ENCODE measurements at regions not wholly inside any gene's neighbourhood (a gene's known extent, or its start where the extent isn't known, plus 50 kb on each side); places are given as distances from the start of the nearest gene placed in this dataset.

DNA sequence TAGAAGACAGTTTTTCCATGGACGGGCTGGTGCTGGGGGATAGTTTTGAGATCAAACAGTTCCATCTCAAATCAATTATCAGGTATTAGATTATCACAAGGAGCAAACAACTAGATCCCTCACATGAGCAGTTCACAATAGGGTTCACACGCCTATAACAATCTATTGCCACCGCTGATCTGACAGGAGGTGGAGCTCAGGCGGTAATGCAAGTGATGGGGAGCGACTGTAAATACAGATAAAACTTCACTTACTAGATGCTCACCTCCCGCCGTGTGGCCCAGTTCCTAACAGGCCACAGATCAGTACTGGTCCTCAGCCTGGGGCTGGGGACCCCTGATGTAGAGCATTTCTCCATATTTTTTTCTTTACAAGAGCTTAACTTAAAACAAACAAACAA lies 203.6 kb downstream of the CDH7 start:
- H3K4me3 ChIP-seq (ENCODE audit: control insufficient read depth in 1 of 7, extremely low read depth in 1 of 7, insufficient read depth in 4 of 7, low read depth in 2 of 7, low read length in 6 of 7) = no peak overlapping the region
- no peaks in the 10 kb centered on the region for H3K9me3 ChIP-seq (ENCODE audit: control extremely low read depth in 1 of 5, control insufficient read depth in 4 of 5, insufficient read depth in 2 of 5, low read depth in 1 of 5, low read length in 4 of 5)
- DNase-seq = no peak
- CTCF ChIA-PET = no interaction called here
- POLR2A ChIA-PET = no interaction called here
- no peak overlapping the region for H3K27ac ChIP-seq (ENCODE audit: insufficient read depth in 1 of 2, low read depth in 1 of 2, low read length in 2 of 2, poor library complexity in 1 of 2, severe bottlenecking in 2 of 2)
- WGBS (ENCODE audit: insufficient coverage) = 100% methylated on average over 7 of the region's 7 CpGs
- H3K27me3 ChIP-seq (replicated peaks in 2 of 5; ENCODE audit: control insufficient read depth in 4 of 5, insufficient read depth in 5 of 5, low read length in 4 of 5) = no peaks in the 10 kb centered on the region
- no peaks in the 10 kb centered on the region for H3K4me1 ChIP-seq (ENCODE audit: control extremely low read depth in 1 of 4, control insufficient read depth in 4 of 4, insufficient read depth in 4 of 4, low read length in 3 of 4)
- H3K36me3 ChIP-seq (ENCODE audit: control insufficient read depth in 4 of 4, insufficient read depth in 4 of 4, low read length in 3 of 4) = no peaks in the 10 kb centered on the region

DNA sequence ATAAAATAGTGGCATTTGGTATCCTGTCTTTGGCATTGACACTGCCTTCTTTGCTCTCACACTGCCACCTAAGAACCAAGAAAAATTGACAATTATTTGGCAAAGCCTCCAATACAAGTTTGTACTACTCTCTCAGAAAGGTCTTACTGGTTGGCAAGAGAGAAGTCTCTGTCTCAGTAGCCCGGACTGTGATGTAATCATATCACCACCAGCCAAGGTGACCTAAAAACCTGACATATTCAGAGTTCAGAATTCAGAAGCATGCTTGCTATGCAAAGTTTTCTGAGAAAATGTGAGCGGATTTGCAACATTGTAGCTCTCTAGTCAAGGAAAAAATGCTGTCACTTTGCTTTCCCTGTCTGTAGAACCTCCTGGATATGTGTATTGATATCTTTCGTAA lies 196.0 kb downstream of the CDH7 start:
- Histone ChIP-seq H3K9me3 (ENCODE audit: control extremely low read depth in 1 of 5, control insufficient read depth in 4 of 5, insufficient read depth in 2 of 5, low read depth in 1 of 5, low read length in 4 of 5) (no peaks in the 10 kb centered on the region), H3K36me3 (ENCODE audit: control insufficient read depth in 4 of 4, insufficient read depth in 4 of 4, low read length in 3 of 4) (no peaks in the 10 kb centered on the region), H3K27me3 (replicated peaks in 2 of 5; ENCODE audit: control insufficient read depth in 4 of 5, insufficient read depth in 5 of 5, low read length in 4 of 5) (no peaks in the 10 kb centered on the region), H3K27ac (ENCODE audit: insufficient read depth in 1 of 2, low read depth in 1 of 2, low read length in 2 of 2, poor library complexity in 1 of 2, severe bottlenecking in 2 of 2) (no peak overlapping the region), H3K4me3 (ENCODE audit: control insufficient read depth in 1 of 7, extremely low read depth in 1 of 7, insufficient read depth in 4 of 7, low read depth in 2 of 7, low read length in 6 of 7) (no peak overlapping the region), H3K4me1 (ENCODE audit: control extremely low read depth in 1 of 4, control insufficient read depth in 4 of 4, insufficient read depth in 4 of 4, low read length in 3 of 4) (no peaks in the 10 kb centered on the region)
- ChIA-PET POLR2A (no interaction called here), CTCF (no interaction called here)
- 100% methylated on average over 1 of the region's 3 CpGs for WGBS (ENCODE audit: insufficient coverage)
- DNase-seq = no peak

DNA sequence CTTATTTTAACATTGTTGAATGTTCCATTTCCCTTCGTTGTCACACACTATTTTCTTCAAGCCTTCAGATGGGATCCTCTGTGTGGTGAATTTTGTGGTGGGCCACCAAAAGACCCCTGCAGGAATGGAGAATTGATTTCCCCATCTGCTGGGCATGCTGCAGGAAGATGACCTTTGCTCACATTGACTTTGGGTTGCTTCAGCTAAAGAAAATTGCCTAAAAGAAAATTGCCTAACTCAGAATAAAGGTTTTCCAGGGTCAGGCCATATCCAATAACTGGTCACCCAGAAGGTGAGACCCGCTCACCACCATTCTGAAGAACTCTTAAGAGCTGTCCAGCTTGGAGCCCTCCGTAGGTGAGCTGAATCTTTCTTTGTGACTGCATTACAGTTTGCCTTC lies 192.5 kb downstream of the CDH7 start:
- CTCF ChIA-PET = no interaction called here
- H3K4me1 ChIP-seq (ENCODE audit: control extremely low read depth in 1 of 4, control insufficient read depth in 4 of 4, insufficient read depth in 4 of 4, low read length in 3 of 4) = no peaks in the 10 kb centered on the region
- H3K9me3 ChIP-seq (ENCODE audit: control extremely low read depth in 1 of 5, control insufficient read depth in 4 of 5, insufficient read depth in 2 of 5, low read depth in 1 of 5, low read length in 4 of 5) = no peaks in the 10 kb centered on the region
- POLR2A ChIA-PET = no interaction called here
- no peaks in the 10 kb centered on the region for H3K36me3 ChIP-seq (ENCODE audit: control insufficient read depth in 4 of 4, insufficient read depth in 4 of 4, low read length in 3 of 4)
- no peak overlapping the region for H3K4me3 ChIP-seq (ENCODE audit: control insufficient read depth in 1 of 7, extremely low read depth in 1 of 7, insufficient read depth in 4 of 7, low read depth in 2 of 7, low read length in 6 of 7)
- DNase-seq = no peak
- 100% methylated on average over 2 of the region's 3 CpGs for WGBS (ENCODE audit: insufficient coverage)
- no peaks in the 10 kb centered on the region for H3K27me3 ChIP-seq (replicated peaks in 2 of 5; ENCODE audit: control insufficient read depth in 4 of 5, insufficient read depth in 5 of 5, low read length in 4 of 5)
- no peak overlapping the region for H3K27ac ChIP-seq (ENCODE audit: insufficient read depth in 1 of 2, low read depth in 1 of 2, low read length in 2 of 2, poor library complexity in 1 of 2, severe bottlenecking in 2 of 2)

DNA sequence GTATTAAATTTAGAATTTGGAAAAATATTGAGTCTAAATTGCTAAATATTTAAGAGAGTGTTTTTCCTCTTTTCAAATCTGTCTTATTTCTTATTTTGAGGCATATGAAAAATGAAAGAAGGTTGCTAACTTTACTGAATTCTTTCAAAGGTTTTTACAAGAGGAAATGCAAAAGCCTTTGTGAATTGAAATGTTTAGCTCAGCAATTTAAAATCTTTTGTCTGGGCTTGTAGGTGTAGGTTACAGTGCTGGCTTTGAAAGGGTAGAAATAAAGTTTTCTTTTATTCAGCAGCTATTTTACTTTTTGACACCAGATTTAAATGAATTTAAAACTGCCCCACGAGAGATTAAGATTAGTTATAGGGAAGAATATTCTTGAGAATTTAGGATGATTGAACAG lies 192.0 kb downstream of the CDH7 start:
- no CpG with 5 or more reads among the region's 1 CpG for WGBS (ENCODE audit: insufficient coverage)

DNA sequence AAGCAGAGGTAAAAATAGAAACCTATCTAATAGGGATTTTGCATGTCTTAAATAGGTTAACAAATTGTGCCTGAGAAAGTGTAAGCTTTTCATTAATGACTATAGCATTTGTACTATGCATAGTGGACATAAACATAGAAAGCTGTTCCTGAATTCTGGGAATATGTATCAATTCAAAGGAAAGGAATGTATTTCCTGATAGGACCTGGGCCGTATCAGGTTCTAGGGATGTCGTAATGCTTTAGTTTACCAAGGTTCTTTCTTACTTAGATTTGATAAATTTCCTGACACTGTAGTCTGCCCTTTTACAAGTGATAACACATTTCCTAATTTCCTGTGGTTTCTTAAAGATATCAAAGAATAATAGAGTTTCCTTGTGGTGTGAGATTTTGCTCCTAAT lies 191.3 kb downstream of the CDH7 start:
- ChIA-PET CTCF (interaction anchor here (0.6 kb wide), 1 partner anchor 552 kb away, joined by 3 read pairs; no protein-coding TSS in a partner anchor), POLR2A (no interaction called here)
- H3K36me3 ChIP-seq (ENCODE audit: control insufficient read depth in 4 of 4, insufficient read depth in 4 of 4, low read length in 3 of 4) = no peaks in the 10 kb centered on the region
- no peak overlapping the region for H3K4me3 ChIP-seq (ENCODE audit: control insufficient read depth in 1 of 7, extremely low read depth in 1 of 7, insufficient read depth in 4 of 7, low read depth in 2 of 7, low read length in 6 of 7)
- no peaks in the 10 kb centered on the region for H3K9me3 ChIP-seq (ENCODE audit: control extremely low read depth in 1 of 5, control insufficient read depth in 4 of 5, insufficient read depth in 2 of 5, low read depth in 1 of 5, low read length in 4 of 5)
- no peak overlapping the region for H3K27ac ChIP-seq (ENCODE audit: insufficient read depth in 1 of 2, low read depth in 1 of 2, low read length in 2 of 2, poor library complexity in 1 of 2, severe bottlenecking in 2 of 2)
- no peaks in the 10 kb centered on the region for H3K27me3 ChIP-seq (replicated peaks in 2 of 5; ENCODE audit: control insufficient read depth in 4 of 5, insufficient read depth in 5 of 5, low read length in 4 of 5)
- DNase-seq = no peak
- H3K4me1 ChIP-seq (ENCODE audit: control extremely low read depth in 1 of 4, control insufficient read depth in 4 of 4, insufficient read depth in 4 of 4, low read length in 3 of 4) = no peaks in the 10 kb centered on the region
- no CpG with 5 or more reads among the region's 2 CpGs for WGBS (ENCODE audit: insufficient coverage)

More for the DNA sequence above, 192.0 kb downstream of the CDH7 start:
- CTCF ChIA-PET = no interaction called here
- Histone ChIP-seq H3K4me3 (ENCODE audit: control insufficient read depth in 1 of 7, extremely low read depth in 1 of 7, insufficient read depth in 4 of 7, low read depth in 2 of 7, low read length in 6 of 7) (no peak overlapping the region), H3K4me1 (ENCODE audit: control extremely low read depth in 1 of 4, control insufficient read depth in 4 of 4, insufficient read depth in 4 of 4, low read length in 3 of 4) (no peaks in the 10 kb centered on the region), H3K27me3 (replicated peaks in 2 of 5; ENCODE audit: control insufficient read depth in 4 of 5, insufficient read depth in 5 of 5, low read length in 4 of 5) (no peaks in the 10 kb centered on the region), H3K27ac (ENCODE audit: insufficient read depth in 1 of 2, low read depth in 1 of 2, low read length in 2 of 2, poor library complexity in 1 of 2, severe bottlenecking in 2 of 2) (no peak overlapping the region), H3K9me3 (ENCODE audit: control extremely low read depth in 1 of 5, control insufficient read depth in 4 of 5, insufficient read depth in 2 of 5, low read depth in 1 of 5, low read length in 4 of 5) (no peaks in the 10 kb centered on the region), H3K36me3 (ENCODE audit: control insufficient read depth in 4 of 4, insufficient read depth in 4 of 4, low read length in 3 of 4) (no peaks in the 10 kb centered on the region)
- DNase-seq = no peak
- POLR2A ChIA-PET = no interaction called here

DNA sequence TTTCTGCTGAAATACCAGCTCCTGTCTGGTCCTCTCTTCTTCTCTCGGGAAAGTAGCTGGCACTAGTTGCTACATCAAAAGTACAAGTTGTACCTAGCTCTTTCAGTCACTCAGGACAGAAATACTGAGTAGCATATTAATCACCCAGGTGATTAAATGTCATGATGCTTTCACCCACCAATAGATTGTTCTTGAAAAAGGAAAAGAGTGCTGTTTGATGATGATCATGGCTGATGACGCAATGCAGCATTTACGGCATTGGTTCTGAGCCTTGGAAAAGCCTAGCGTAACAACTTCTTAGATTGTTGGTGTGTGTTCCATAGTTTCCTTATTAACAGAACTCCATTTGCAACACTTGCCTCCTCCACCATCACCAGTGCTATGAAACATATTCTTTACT lies 190.7 kb downstream of the CDH7 start:
- Histone ChIP-seq H3K27me3 (replicated peaks in 2 of 5; ENCODE audit: control insufficient read depth in 4 of 5, insufficient read depth in 5 of 5, low read length in 4 of 5) (no peaks in the 10 kb centered on the region), H3K4me1 (ENCODE audit: control extremely low read depth in 1 of 4, control insufficient read depth in 4 of 4, insufficient read depth in 4 of 4, low read length in 3 of 4) (no peaks in the 10 kb centered on the region), H3K27ac (ENCODE audit: insufficient read depth in 1 of 2, low read depth in 1 of 2, low read length in 2 of 2, poor library complexity in 1 of 2, severe bottlenecking in 2 of 2) (no peak overlapping the region), H3K9me3 (ENCODE audit: control extremely low read depth in 1 of 5, control insufficient read depth in 4 of 5, insufficient read depth in 2 of 5, low read depth in 1 of 5, low read length in 4 of 5) (no peaks in the 10 kb centered on the region), H3K36me3 (ENCODE audit: control insufficient read depth in 4 of 4, insufficient read depth in 4 of 4, low read length in 3 of 4) (no peaks in the 10 kb centered on the region), H3K4me3 (ENCODE audit: control insufficient read depth in 1 of 7, extremely low read depth in 1 of 7, insufficient read depth in 4 of 7, low read depth in 2 of 7, low read length in 6 of 7) (no peak overlapping the region)
- ChIA-PET CTCF (no interaction called here), POLR2A (no interaction called here)
- DNase-seq = no peak
- 100% methylated on average over 1 of the region's 4 CpGs for WGBS (ENCODE audit: insufficient coverage)

All from common myeloid progenitor, CD34-positive (primary cell).